Skeletal muscle satellite cell (primary cell): ENCODE measurements at regions not wholly inside any gene's neighbourhood (a gene's known extent, or its start where the extent isn't known, plus 50 kb on each side); places are given as distances from the start of the nearest gene placed in this dataset.
"Not testable (repeated sequence)": the region's sequence is repeated elsewhere in the genome, so short reads cannot be mapped to it uniquely, and the experiment has no call there.

Experiments
- H3K27me3 ChIP-seq: 2 replicates; pipeline ENCODE4 v1.7.0; 2013; ENCODE audit warnings: low read length; ENCODE audit not compliant: control insufficient read depth, insufficient read depth
- H3K36me3 ChIP-seq: 2 replicates; pipeline ENCODE4 v1.7.0; 2013; ENCODE audit warnings: mild to moderate bottlenecking, control low read depth, low read length; ENCODE audit not compliant: insufficient read depth
- H3K4me1 ChIP-seq: 2 replicates; pipeline ENCODE4 v1.7.0; 2013; ENCODE audit warnings: low read length; ENCODE audit not compliant: control insufficient read depth, insufficient read depth
- H3K4me2 ChIP-seq: 2 replicates; pipeline ENCODE4 v1.7.0; 2013; ENCODE audit warnings: mild to moderate bottlenecking, low read length
- H3K4me3 ChIP-seq: 2 replicates; pipeline ENCODE4 v1.7.0; 2013; ENCODE audit warnings: low read length
- H3K9ac ChIP-seq: 2 replicates; pipeline ENCODE4 v1.7.0; 2013; ENCODE audit warnings: mild to moderate bottlenecking, low read depth, low read length, moderate library complexity
- H3K9me3 ChIP-seq: replicated peaks from 2 replicates; pipeline ENCODE4 v1.7.0; 2013; ENCODE audit warnings: mild to moderate bottlenecking, control low read depth, low read length

GRCh38 chr3:70471464-70472342, 159.3 kb upstream of the MDFIC2 start:
- H3K4me3 ChIP-seq, result no peak overlapping the region
- H3K4me2 ChIP-seq, result no peak overlapping the region
- H3K9me3 ChIP-seq, result no peaks in the 10 kb centered on the region
- H3K27me3 ChIP-seq, result peaks cover 11% of the 10 kb centered on the region
- no peak overlapping the region for H3K9ac ChIP-seq
- no peaks in the 10 kb centered on the region for H3K4me1 ChIP-seq
- H3K36me3 ChIP-seq, result no peaks in the 10 kb centered on the region

DNA sequence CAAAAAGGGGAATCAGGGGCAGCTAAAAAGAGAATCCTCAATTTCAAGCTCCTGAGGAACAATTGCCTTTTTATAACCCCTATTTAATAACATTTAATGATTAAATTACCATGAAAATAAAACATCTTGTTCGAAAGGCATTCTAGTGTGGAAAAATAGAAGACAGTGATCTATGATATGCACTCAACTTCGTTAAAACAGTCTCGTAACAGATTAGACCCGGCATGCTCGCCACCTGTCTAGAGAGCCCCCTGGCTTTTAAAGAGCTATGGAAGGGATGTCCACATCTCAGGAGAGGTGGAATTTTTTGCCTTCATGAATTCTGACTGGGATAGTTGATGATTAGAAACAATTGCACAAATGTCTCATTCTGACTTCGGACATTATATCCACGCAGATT, 153.7 kb upstream of the MDFIC2 start:
- Histone ChIP-seq H3K27me3 (peaks cover 37% of the 10 kb centered on the region), H3K4me2 (no peak overlapping the region), H3K9me3 (no peaks in the 10 kb centered on the region), H3K4me3 (no peak overlapping the region), H3K4me1 (no peaks in the 10 kb centered on the region), H3K9ac (no peak overlapping the region), H3K36me3 (no peaks in the 10 kb centered on the region)

- H3K36me3 ChIP-seq, result no peaks in the 10 kb centered on the region
- H3K27me3 ChIP-seq, result peaks cover 41% of the 10 kb centered on the region
- no peak overlapping the region for H3K4me2 ChIP-seq
- H3K9me3 ChIP-seq, result no peaks in the 10 kb centered on the region
- H3K4me3 ChIP-seq, result no peak overlapping the region
- no peaks in the 10 kb centered on the region for H3K4me1 ChIP-seq
- no peak overlapping the region for H3K9ac ChIP-seq
Observed at GRCh38 chr3:70464876-70465275, 152.4 kb upstream of the MDFIC2 start.

DNA sequence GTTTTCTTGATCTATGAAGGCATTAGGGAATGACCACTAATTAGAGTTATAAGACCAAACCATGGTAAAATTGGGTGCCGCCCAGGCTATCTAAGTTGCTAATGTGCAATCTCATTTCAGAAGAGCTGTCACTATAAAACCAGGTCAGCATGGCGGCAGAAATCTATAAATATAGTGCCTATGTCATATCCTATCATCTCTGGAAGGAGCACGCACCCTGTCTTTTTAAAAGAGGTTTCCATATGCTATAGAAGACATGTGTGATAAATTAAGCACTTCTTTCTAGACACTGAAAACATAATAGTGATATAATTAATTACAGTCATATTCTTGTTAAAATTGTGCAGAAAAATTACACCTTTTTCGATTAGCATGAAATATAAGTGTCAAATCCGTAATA, 152.0 kb upstream of the MDFIC2 start:
- peaks cover 42% of the 10 kb centered on the region for H3K27me3 ChIP-seq
- H3K4me1 ChIP-seq, result no peaks in the 10 kb centered on the region
- no peaks in the 10 kb centered on the region for H3K36me3 ChIP-seq
- no peaks in the 10 kb centered on the region for H3K9me3 ChIP-seq
- no peak overlapping the region for H3K4me3 ChIP-seq
- no peak overlapping the region for H3K9ac ChIP-seq
- no peak overlapping the region for H3K4me2 ChIP-seq

GRCh38 chr3:70450220-70450619, 137.8 kb upstream of the MDFIC2 start:
- not testable (repeated sequence) for H3K9me3 ChIP-seq, H3K4me2 ChIP-seq, H3K36me3 ChIP-seq, H3K4me1 ChIP-seq, H3K4me3 ChIP-seq, H3K27me3 ChIP-seq, H3K9ac ChIP-seq

GRCh38 chr3:70435422-70435821, 123.0 kb upstream of the MDFIC2 start:
- H3K9ac ChIP-seq, H3K4me2 ChIP-seq, H3K4me3 ChIP-seq, H3K27me3 ChIP-seq, H3K4me1 ChIP-seq, H3K9me3 ChIP-seq, H3K36me3 ChIP-seq: not testable (repeated sequence)

GRCh38 chr3:70433091-70433490, 120.7 kb upstream of the MDFIC2 start:
- no peaks in the 10 kb centered on the region for H3K27me3 ChIP-seq

GRCh38 chr3:70431911-70432310, 119.5 kb upstream of the MDFIC2 start:
- Histone ChIP-seq H3K4me2 (no peak overlapping the region), H3K9ac (no peak overlapping the region), H3K27me3 (no peaks in the 10 kb centered on the region), H3K36me3 (no peaks in the 10 kb centered on the region), H3K4me1 (peaks cover 5% of the 10 kb centered on the region), H3K9me3 (no peaks in the 10 kb centered on the region), H3K4me3 (no peak overlapping the region)

More at GRCh38 chr3:70433091-70433490, 120.7 kb upstream of the MDFIC2 start:
- H3K36me3 ChIP-seq, result no peaks in the 10 kb centered on the region
- no peaks in the 10 kb centered on the region for H3K9me3 ChIP-seq
- no peak overlapping the region for H3K4me3 ChIP-seq
- no peak overlapping the region for H3K9ac ChIP-seq
- H3K4me2 ChIP-seq, result no peak overlapping the region
- H3K4me1 ChIP-seq, result peaks cover 5% of the 10 kb centered on the region

DNA sequence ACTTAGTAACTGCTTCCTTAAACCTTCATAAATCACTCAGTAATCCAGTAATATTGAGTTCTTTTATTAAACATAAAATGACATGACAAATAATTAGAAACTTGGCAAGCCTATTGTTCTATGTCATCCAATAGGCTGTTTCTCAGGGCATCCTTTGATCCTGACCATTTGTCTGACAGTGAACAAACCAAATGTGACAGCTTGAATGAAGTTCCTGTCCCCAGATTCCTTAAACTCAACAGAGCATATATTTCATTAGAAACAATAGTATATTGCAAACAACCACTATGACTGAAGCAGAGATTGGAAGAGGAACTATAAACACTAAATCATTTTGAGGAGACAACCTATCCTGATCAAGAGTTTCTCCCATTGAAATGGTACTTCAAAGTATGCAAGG, 113.6 kb upstream of the MDFIC2 start:
- H3K4me3 ChIP-seq, result no peak overlapping the region
- no peaks in the 10 kb centered on the region for H3K9me3 ChIP-seq
- H3K4me2 ChIP-seq, result no peak overlapping the region
- H3K27me3 ChIP-seq, result peaks cover 4% of the 10 kb centered on the region
- no peaks in the 10 kb centered on the region for H3K36me3 ChIP-seq
- H3K9ac ChIP-seq, result no peak overlapping the region
- H3K4me1 ChIP-seq, result no peaks in the 10 kb centered on the region

DNA sequence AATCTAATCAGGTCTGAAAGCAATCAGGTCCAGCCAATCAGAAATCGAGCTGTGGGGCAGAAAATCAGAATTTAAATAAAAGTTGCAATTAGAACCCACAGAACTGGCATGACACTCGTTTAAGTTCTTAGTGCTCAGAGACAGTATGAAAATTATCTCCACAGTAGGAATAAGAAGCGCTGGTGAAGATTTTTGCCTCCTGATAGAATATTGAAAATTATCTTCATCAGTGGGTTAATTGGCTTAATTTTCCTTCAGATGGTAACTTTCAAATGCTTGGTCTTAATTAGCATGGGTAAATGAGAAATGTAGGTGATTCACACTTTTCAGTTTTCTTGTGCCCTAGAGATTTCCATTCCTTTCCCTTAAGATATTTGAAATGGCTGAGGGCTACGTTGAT, 109.1 kb upstream of the MDFIC2 start:
- H3K4me2 ChIP-seq, result no peak overlapping the region
- H3K9ac ChIP-seq, result no peak overlapping the region
- no peaks in the 10 kb centered on the region for H3K4me1 ChIP-seq
- H3K9me3 ChIP-seq, result no peaks in the 10 kb centered on the region
- H3K27me3 ChIP-seq, result peaks cover 13% of the 10 kb centered on the region
- H3K4me3 ChIP-seq, result no peak overlapping the region
- no peaks in the 10 kb centered on the region for H3K36me3 ChIP-seq

- H3K4me1 ChIP-seq, result no peaks in the 10 kb centered on the region
- H3K4me2 ChIP-seq, result no peak overlapping the region
- no peak overlapping the region for H3K9ac ChIP-seq
- H3K36me3 ChIP-seq, result no peaks in the 10 kb centered on the region
- H3K27me3 ChIP-seq, result peaks cover 10% of the 10 kb centered on the region
- H3K9me3 ChIP-seq, result no peaks in the 10 kb centered on the region
- no peak overlapping the region for H3K4me3 ChIP-seq
Observed at GRCh38 chr3:70409018-70409417, 96.6 kb upstream of the MDFIC2 start.

- H3K36me3 ChIP-seq, result no peaks in the 10 kb centered on the region
- H3K4me3 ChIP-seq, result no peak overlapping the region
- no peaks in the 10 kb centered on the region for H3K9me3 ChIP-seq
- H3K4me1 ChIP-seq, result no peaks in the 10 kb centered on the region
- no peak overlapping the region for H3K9ac ChIP-seq
- no peak overlapping the region for H3K4me2 ChIP-seq
- peaks cover 12% of the 10 kb centered on the region for H3K27me3 ChIP-seq
Observed at GRCh38 chr3:70400194-70400593, 87.8 kb upstream of the MDFIC2 start.
